ENCODE measurements at regions not wholly inside any gene's neighbourhood (a gene's known extent, or its start where the extent isn't known, plus 50 kb on each side); places are given as distances from the start of the nearest gene placed in this dataset.

- CTCF ChIA-PET (ENCODE audit: partially characterized antibody) = interaction anchor here (0.9 to 2.0 kb wide), 3 partner anchors 13 to 226 kb away, joined by 3 to 6 read pairs (median 3); no protein-coding TSS in a partner anchor
- Histone ChIP-seq H3K36me3 (ENCODE audit: control insufficient read depth in 2 of 4, insufficient read depth in 4 of 4, low read length in 3 of 4) (no peaks in the 10 kb centered on the region), H3K4me2 (ENCODE audit: insufficient read depth in 1 of 2, low read depth in 2 of 2, low read length in 2 of 2) (no peak overlapping the region), H4K20me1 (replicated peaks in 1 of 2; ENCODE audit: control insufficient read depth in 1 of 2, insufficient read depth in 2 of 2, low read length in 2 of 2) (no peaks in the 10 kb centered on the region), H2BK120ac (replicated peaks; ENCODE audit: low read depth, low read length) (no peak overlapping the region), H2BK12ac (ENCODE audit: low read depth, low read length) (no peak overlapping the region), H3K18ac (ENCODE audit: extremely low read depth, low read length) (no peak overlapping the region), H4K8ac (ENCODE audit: extremely low read depth, insufficient read depth, low read length) (no peak overlapping the region), H3K4me3 (ENCODE audit: extremely low read depth in 1 of 4, insufficient read depth in 2 of 4, low read depth in 3 of 4, low read length in 4 of 4) (no peak overlapping the region), H2BK15ac (ENCODE audit: low read length) (no peak overlapping the region), H3K27ac (ENCODE audit: low read depth, low read length) (no peak overlapping the region), H2BK20ac (ENCODE audit: low read length) (no peak overlapping the region), H3K14ac (ENCODE audit: insufficient read length) (no peak overlapping the region), H3K27me3 (replicated peaks in 1 of 4; ENCODE audit: control insufficient read depth in 3 of 4, extremely low read depth in 1 of 4, insufficient read depth in 3 of 4, low read length in 3 of 4) (no peaks in the 10 kb centered on the region), H3K56ac (replicated peaks; ENCODE audit: insufficient read length, low read depth, low read length) (no peak overlapping the region), H3K9ac (replicated peaks in 1 of 4; ENCODE audit: extremely low read depth in 1 of 4, low read depth in 3 of 4, low read length in 3 of 4) (no peak overlapping the region), H3K9me3 (ENCODE audit: insufficient read depth in 2 of 2, low read depth in 1 of 2, low read length in 1 of 2) (no peaks in the 10 kb centered on the region), H3K23me2 (ENCODE audit: low read depth, low read length) (no peaks in the 10 kb centered on the region), H3K79me1 (ENCODE audit: low read depth, low read length) (no peaks in the 10 kb centered on the region), H2AFZ (ENCODE audit: low read length) (no peak overlapping the region), H3K4ac (replicated peaks; ENCODE audit: insufficient read length, low read depth, low read length) (no peak overlapping the region), H3K4me1 (replicated peaks in 1 of 4; ENCODE audit: control insufficient read depth in 3 of 4, insufficient read depth in 4 of 4, low read length in 3 of 4) (no peaks in the 10 kb centered on the region), H4K5ac (ENCODE audit: insufficient read length, low read depth, low read length) (no peak overlapping the region), H3K23ac (ENCODE audit: insufficient read length) (no peak overlapping the region), H4K91ac (replicated peaks; ENCODE audit: insufficient read length, low read length) (no peak overlapping the region), H3K79me2 (ENCODE audit: control insufficient read depth in 1 of 2, insufficient read depth in 2 of 2, low read length in 2 of 2) (no peaks in the 10 kb centered on the region), H2AK5ac (ENCODE audit: low read depth, low read length) (no peak overlapping the region), H2BK5ac (ENCODE audit: low read depth, low read length) (no peak overlapping the region)
- WGBS, 2 experiments (ENCODE audit: extremely low coverage in 1 of 2, insufficient coverage in 1 of 2, insufficient read length in 1 of 2, insufficient replicate concordance in 2 of 2, low coverage in 1 of 2, low lambda C conversion rate in 2 of 2, missing lambda C conversion rate in 1 of 2) = 65% methylated on average over 3 of the region's 3 CpGs; no CpG with 5 or more reads in 1 of the 2 experiments
- DNase-seq (ENCODE audit: low read depth in 1 of 2, low spot score in 2 of 2) = no peak
- FAIRE-seq = no peak
- TF ChIP-seq ZNF274 (IDR thresholded peaks at IDR 0.05; ENCODE audit: borderline replicate concordance, extremely low read depth, low read length) (no peak), CHD2 (IDR thresholded peaks at IDR 0.05; ENCODE audit: low read length) (no peak), TCF12 (IDR thresholded peaks at IDR 0.05; ENCODE audit: low read depth, low read length) (no peak), EP300 (IDR thresholded peaks at IDR 0.05; ENCODE audit: borderline replicate concordance in 1 of 2, low read depth in 2 of 2, low read length in 2 of 2) (no peak), SUZ12 (IDR thresholded peaks at IDR 0.05; ENCODE audit: low read length) (no peak), NANOG (IDR thresholded peaks at IDR 0.05; ENCODE audit: insufficient read depth, low read depth, low read length, poor library complexity, severe bottlenecking) (no peak), SP1 (IDR thresholded peaks at IDR 0.05; ENCODE audit: low read depth, low read length) (no peak), CHD1 (IDR thresholded peaks at IDR 0.05; ENCODE audit: low read depth, low read length) (no peak), SP2 (IDR thresholded peaks at IDR 0.05; ENCODE audit: low read length) (no peak), KDM5A (IDR thresholded peaks at IDR 0.05; ENCODE audit: low read length) (no peak), CBX8 (IDR thresholded peaks at IDR 0.05; ENCODE audit: borderline replicate concordance, low read depth, low read length) (no peak), POU5F1 (IDR thresholded peaks at IDR 0.05; ENCODE audit: low read depth, low read length) (no peak)
- POLR2A ChIA-PET (ENCODE audit: partially characterized antibody) = no interaction called here
Observed at GRCh38 chr3:25259871-25260270, 168.2 kb upstream of the RARB start.

Measured in H1 (cell line).